GM12878 (cell line): ENCODE measurements at regions not wholly inside any gene's neighbourhood (a gene's known extent, or its start where the extent isn't known, plus 50 kb on each side); places are given as distances from the start of the nearest gene placed in this dataset.

Experiments
- TF ChIP-seq, protein P1 (sequence below): IDR thresholded peaks from 2 replicates; pipeline ENCODE4 v1.6.1; 2012; ENCODE audit warnings: improper control_type of control experiment, low read depth, low read length; ENCODE audit not compliant: insufficient replicate concordance
- TF ChIP-seq, protein P2 (sequence below): IDR thresholded peaks from 2 replicates; pipeline ENCODE4 v1.6.1; 2012; ENCODE audit warnings: mild to moderate bottlenecking, low read depth, low read length
- TF ChIP-seq, protein P3 (sequence below): fragments of 450-650 bp; IDR thresholded peaks from 2 replicates; pipeline ENCODE4 v1.6.1; 2017; ENCODE audit warnings: borderline replicate concordance

DNA sequence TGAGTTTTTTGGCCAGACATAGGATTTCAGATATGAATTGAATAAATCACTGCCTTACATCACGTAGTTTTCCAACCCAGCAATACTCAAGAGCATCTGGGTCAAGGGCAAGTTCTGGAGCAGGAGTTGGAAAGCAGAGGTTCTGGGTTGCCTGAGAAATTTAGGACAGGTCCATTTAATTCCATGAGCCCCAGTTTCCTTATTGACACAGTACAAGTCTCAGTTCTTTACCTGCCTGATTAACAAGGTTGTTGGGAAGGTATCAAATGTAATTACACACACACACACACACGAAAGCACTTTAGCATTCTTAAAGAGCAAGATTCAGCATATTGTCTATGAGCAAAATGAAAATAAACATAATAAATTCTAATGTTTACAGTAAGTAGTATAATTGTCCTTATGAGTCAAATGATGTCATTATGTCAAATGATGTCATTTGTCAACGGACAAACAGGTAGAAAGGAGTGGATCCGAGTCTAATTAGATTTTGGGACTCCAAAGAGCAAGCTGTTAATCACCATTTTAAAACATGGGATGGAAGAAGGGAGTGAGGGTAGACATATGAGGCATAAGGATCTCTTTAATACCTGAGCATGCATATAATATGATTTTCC, 268.4 kb upstream of the ARGLU1 start (continued):
- TF ChIP-seq, protein P1, sequence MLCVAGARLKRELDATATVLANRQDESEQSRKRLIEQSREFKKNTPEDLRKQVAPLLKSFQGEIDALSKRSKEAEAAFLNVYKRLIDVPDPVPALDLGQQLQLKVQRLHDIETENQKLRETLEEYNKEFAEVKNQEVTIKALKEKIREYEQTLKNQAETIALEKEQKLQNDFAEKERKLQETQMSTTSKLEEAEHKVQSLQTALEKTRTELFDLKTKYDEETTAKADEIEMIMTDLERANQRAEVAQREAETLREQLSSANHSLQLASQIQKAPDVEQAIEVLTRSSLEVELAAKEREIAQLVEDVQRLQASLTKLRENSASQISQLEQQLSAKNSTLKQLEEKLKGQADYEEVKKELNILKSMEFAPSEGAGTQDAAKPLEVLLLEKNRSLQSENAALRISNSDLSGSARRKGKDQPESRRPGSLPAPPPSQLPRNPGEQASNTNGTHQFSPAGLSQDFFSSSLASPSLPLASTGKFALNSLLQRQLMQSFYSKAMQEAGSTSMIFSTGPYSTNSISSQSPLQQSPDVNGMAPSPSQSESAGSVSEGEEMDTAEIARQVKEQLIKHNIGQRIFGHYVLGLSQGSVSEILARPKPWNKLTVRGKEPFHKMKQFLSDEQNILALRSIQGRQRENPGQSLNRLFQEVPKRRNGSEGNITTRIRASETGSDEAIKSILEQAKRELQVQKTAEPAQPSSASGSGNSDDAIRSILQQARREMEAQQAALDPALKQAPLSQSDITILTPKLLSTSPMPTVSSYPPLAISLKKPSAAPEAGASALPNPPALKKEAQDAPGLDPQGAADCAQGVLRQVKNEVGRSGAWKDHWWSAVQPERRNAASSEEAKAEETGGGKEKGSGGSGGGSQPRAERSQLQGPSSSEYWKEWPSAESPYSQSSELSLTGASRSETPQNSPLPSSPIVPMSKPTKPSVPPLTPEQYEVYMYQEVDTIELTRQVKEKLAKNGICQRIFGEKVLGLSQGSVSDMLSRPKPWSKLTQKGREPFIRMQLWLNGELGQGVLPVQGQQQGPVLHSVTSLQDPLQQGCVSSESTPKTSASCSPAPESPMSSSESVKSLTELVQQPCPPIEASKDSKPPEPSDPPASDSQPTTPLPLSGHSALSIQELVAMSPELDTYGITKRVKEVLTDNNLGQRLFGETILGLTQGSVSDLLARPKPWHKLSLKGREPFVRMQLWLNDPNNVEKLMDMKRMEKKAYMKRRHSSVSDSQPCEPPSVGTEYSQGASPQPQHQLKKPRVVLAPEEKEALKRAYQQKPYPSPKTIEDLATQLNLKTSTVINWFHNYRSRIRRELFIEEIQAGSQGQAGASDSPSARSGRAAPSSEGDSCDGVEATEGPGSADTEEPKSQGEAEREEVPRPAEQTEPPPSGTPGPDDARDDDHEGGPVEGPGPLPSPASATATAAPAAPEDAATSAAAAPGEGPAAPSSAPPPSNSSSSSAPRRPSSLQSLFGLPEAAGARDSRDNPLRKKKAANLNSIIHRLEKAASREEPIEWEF: no peak
- TF ChIP-seq, protein P2, sequence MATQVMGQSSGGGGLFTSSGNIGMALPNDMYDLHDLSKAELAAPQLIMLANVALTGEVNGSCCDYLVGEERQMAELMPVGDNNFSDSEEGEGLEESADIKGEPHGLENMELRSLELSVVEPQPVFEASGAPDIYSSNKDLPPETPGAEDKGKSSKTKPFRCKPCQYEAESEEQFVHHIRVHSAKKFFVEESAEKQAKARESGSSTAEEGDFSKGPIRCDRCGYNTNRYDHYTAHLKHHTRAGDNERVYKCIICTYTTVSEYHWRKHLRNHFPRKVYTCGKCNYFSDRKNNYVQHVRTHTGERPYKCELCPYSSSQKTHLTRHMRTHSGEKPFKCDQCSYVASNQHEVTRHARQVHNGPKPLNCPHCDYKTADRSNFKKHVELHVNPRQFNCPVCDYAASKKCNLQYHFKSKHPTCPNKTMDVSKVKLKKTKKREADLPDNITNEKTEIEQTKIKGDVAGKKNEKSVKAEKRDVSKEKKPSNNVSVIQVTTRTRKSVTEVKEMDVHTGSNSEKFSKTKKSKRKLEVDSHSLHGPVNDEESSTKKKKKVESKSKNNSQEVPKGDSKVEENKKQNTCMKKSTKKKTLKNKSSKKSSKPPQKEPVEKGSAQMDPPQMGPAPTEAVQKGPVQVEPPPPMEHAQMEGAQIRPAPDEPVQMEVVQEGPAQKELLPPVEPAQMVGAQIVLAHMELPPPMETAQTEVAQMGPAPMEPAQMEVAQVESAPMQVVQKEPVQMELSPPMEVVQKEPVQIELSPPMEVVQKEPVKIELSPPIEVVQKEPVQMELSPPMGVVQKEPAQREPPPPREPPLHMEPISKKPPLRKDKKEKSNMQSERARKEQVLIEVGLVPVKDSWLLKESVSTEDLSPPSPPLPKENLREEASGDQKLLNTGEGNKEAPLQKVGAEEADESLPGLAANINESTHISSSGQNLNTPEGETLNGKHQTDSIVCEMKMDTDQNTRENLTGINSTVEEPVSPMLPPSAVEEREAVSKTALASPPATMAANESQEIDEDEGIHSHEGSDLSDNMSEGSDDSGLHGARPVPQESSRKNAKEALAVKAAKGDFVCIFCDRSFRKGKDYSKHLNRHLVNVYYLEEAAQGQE: no peak
- TF ChIP-seq, protein P3, sequence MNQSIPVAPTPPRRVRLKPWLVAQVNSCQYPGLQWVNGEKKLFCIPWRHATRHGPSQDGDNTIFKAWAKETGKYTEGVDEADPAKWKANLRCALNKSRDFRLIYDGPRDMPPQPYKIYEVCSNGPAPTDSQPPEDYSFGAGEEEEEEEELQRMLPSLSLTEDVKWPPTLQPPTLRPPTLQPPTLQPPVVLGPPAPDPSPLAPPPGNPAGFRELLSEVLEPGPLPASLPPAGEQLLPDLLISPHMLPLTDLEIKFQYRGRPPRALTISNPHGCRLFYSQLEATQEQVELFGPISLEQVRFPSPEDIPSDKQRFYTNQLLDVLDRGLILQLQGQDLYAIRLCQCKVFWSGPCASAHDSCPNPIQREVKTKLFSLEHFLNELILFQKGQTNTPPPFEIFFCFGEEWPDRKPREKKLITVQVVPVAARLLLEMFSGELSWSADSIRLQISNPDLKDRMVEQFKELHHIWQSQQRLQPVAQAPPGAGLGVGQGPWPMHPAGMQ: no peak
